Panc1 (cell line): ENCODE measurements at regions not wholly inside any gene's neighbourhood (a gene's known extent, or its start where the extent isn't known, plus 50 kb on each side); places are given as distances from the start of the nearest gene placed in this dataset.

Experiments
- POLR2AphosphoS5 ChIP-seq: IDR thresholded peaks from 2 replicates; pipeline ENCODE4 v1.6.1; 2012; ENCODE audit warnings: mild to moderate bottlenecking, low read depth, low read length, moderate library complexity
- TF ChIP-seq, protein P1 (sequence below): fragments of 450-650 bp; IDR thresholded peaks from 2 replicates; pipeline ENCODE4 v1.5.1; 2017; ENCODE audit warnings: mild to moderate bottlenecking

GRCh38 chr12:28795311-28795710 lies 353.8 kb upstream of the FAR2 start:
- TF ChIP-seq, protein P1, sequence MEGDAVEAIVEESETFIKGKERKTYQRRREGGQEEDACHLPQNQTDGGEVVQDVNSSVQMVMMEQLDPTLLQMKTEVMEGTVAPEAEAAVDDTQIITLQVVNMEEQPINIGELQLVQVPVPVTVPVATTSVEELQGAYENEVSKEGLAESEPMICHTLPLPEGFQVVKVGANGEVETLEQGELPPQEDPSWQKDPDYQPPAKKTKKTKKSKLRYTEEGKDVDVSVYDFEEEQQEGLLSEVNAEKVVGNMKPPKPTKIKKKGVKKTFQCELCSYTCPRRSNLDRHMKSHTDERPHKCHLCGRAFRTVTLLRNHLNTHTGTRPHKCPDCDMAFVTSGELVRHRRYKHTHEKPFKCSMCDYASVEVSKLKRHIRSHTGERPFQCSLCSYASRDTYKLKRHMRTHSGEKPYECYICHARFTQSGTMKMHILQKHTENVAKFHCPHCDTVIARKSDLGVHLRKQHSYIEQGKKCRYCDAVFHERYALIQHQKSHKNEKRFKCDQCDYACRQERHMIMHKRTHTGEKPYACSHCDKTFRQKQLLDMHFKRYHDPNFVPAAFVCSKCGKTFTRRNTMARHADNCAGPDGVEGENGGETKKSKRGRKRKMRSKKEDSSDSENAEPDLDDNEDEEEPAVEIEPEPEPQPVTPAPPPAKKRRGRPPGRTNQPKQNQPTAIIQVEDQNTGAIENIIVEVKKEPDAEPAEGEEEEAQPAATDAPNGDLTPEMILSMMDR = no peak
- no peak for TF ChIP-seq POLR2AphosphoS5
